K562 (cell line): ENCODE measurements at regions not wholly inside any gene's neighbourhood (a gene's known extent, or its start where the extent isn't known, plus 50 kb on each side); places are given as distances from the start of the nearest gene placed in this dataset.
A peak's percentile ranks its signal among the peaks of the same experiment; 100 is the strongest.

Experiments used
- ATAC-seq: fragments of 200-7000 bp; cut with Tn5 transposase; 3 replicates; pipeline ENCODE4 v1.9.1; 2020; ENCODE audit warnings: moderate library complexity
- BruUV-seq: library from RNA; stranded (reverse); fragments of 400-500 nt; replicated peaks from 2 replicates; lab custom pipeline; 2021; lab: Mats Ljungman, UMichigan
- CTCF ChIA-PET: fragments of 300-600 bp; formaldehyde crosslinking; extraction: SDS; loops from one replicate; lab custom pipeline; 2021; ENCODE audit warnings: low intra/inter-chr PET ratio; lab: Yijun Ruan, JAX
- POLR2A ChIA-PET: fragments of 300-600, 350-650 bp; sonication (Branson Sonifier 250); formaldehyde crosslinking; extraction: SDS; loops from one replicate; lab custom pipeline; 2021; ENCODE audit warnings: antibody characterized with exemption, inconsistent platforms; lab: Yijun Ruan, JAX
- DNase-seq, 4 experiments: peaks; one replicate each; pipeline versions ENCODE4 v3.0.0 to v3.0.0-alpha.2; 2011 to 2018; ENCODE audit warnings: low spot score in 3 of 4, mixed read lengths in 3 of 4; ENCODE audit errors: extremely low read depth in 1 of 4
- FAIRE-seq: peaks from 2 replicates; lab custom pipeline; 2011; peaks lifted over from hg19 to GRCh38; lab: Jason Lieb, UNC
- H2AFZ ChIP-seq: 2 replicates; pipeline ENCODE4 v1.6.0; 2011; ENCODE audit warnings: low read depth, low read length, control low read depth, inconsistent platforms
- H3K27ac ChIP-seq: fragments of 200-600 bp; 3 replicates; pipeline ENCODE4 v1.8.0; 2011; ENCODE audit warnings: low read depth, mild to moderate bottlenecking, control low read depth, inconsistent platforms, low read length, moderate library complexity, mixed read lengths; ENCODE audit errors: extremely low read depth
- H3K27me3 ChIP-seq, 2 experiments: fragments of 300-600 bp in 1 of 2; 2 replicates in 1 of 2; 3 replicates in 1 of 2; pipeline versions ENCODE4 v1.6.0 to v1.8.0; 2011; ENCODE audit warnings: inconsistent platforms in 2 of 2, low read length in 2 of 2, mild to moderate bottlenecking in 1 of 2, mixed read lengths in 1 of 2, moderate library complexity in 1 of 2; ENCODE audit not compliant: control insufficient read depth in 2 of 2, insufficient read depth in 2 of 2
- H3K36me3 ChIP-seq: fragments of 300-600 bp; 3 replicates; pipeline ENCODE4 v1.8.0; 2011; ENCODE audit warnings: mild to moderate bottlenecking, low read length, inconsistent platforms; ENCODE audit not compliant: control insufficient read depth, insufficient read depth
- H3K4me1 ChIP-seq, 2 experiments: fragments of 200-600 bp in 1 of 2; replicated peaks in 1 of 2; 2 replicates in 1 of 2; 3 replicates in 1 of 2; pipeline versions ENCODE4 v1.5.1 to v1.8.0; 2011; ENCODE audit warnings: inconsistent platforms in 2 of 2, low read length in 2 of 2, mild to moderate bottlenecking in 1 of 2, mixed read lengths in 1 of 2, moderate library complexity in 1 of 2; ENCODE audit not compliant: control insufficient read depth in 2 of 2, insufficient read depth in 2 of 2
- H3K4me2 ChIP-seq: 2 replicates; pipeline ENCODE4 v1.6.1; 2011; ENCODE audit warnings: low read length, control low read depth, inconsistent platforms, mixed read lengths; ENCODE audit not compliant: insufficient read depth
- H3K4me3 ChIP-seq: fragments of 200-600 bp; sonication (generic), shearing (Covaris generic); 2 replicates; pipeline ENCODE4 v1.5.1; 2016; ENCODE audit warnings: control low read depth, inconsistent platforms
- H3K79me2 ChIP-seq: fragments of 200-600 bp; 3 replicates; pipeline ENCODE4 v1.8.0; 2011; ENCODE audit warnings: low read length, inconsistent platforms; ENCODE audit not compliant: control insufficient read depth, insufficient read depth
- H3K9ac ChIP-seq, 2 experiments: 2 replicates each; pipeline versions ENCODE4 v1.6.0 to v1.6.1; 2011; ENCODE audit warnings: low read depth in 2 of 2, low read length in 2 of 2, control low read depth in 1 of 2, inconsistent platforms in 1 of 2, mild to moderate bottlenecking in 1 of 2, mixed read lengths in 1 of 2; ENCODE audit not compliant: insufficient read depth in 1 of 2
- H3K9me1 ChIP-seq: one replicate; pipeline ENCODE4 v1.6.0; 2011; ENCODE audit warnings: inconsistent platforms, mild to moderate bottlenecking, low read length, moderate library complexity; ENCODE audit not compliant: control insufficient read depth, insufficient read depth
- H3K9me3 ChIP-seq: replicated peaks from 2 replicates; pipeline ENCODE4 v1.5.1; 2011; ENCODE audit warnings: low read depth, low read length, inconsistent platforms; ENCODE audit not compliant: control insufficient read depth, insufficient read depth
- H4K20me1 ChIP-seq: replicated peaks from 2 replicates; pipeline ENCODE4 v1.6.1; 2011; ENCODE audit warnings: low read length, inconsistent platforms, mixed read lengths; ENCODE audit not compliant: control insufficient read depth, insufficient read depth
- ETV6 ChIP-seq, 3 experiments: fragments of 150-350 bp in 1 of 3; sonication (generic) in 1 of 3; formaldehyde crosslinking in 1 of 3; IDR thresholded peaks; 2 replicates each; pipeline versions ENCODE4 v1.6.1 to v1.8.0; 2014 to 2022; ENCODE audit warnings: borderline replicate concordance in 2 of 3, low read depth in 2 of 3, antibody characterized with exemption in 1 of 3, low read length in 1 of 3, mild to moderate bottlenecking in 1 of 3, missing genetic modification reagents in 1 of 3
- GATA2 ChIP-seq: sonication (generic); formaldehyde crosslinking; IDR thresholded peaks from 2 replicates; pipeline ENCODE4 v1.4.0; 2020; ENCODE audit warnings: mild to moderate bottlenecking, missing genetic modification reagents
- MCM2 ChIP-seq: fragments of 450-650 bp; IDR thresholded peaks from 2 replicates; pipeline ENCODE4 v1.6.1; 2017; ENCODE audit warnings: low read depth, mild to moderate bottlenecking
- MYC ChIP-seq, 2 experiments: fragments of 250-450 bp in 1 of 2; sonication (Bioruptor Pico) in 1 of 2; IDR thresholded peaks; 2 replicates each; pipeline versions ENCODE4 v1.5.1 to v1.6.1; 2012 to 2021; ENCODE audit warnings: low read depth in 2 of 2, borderline replicate concordance in 1 of 2, improper control_type of control experiment in 1 of 2, low read length in 1 of 2, mild to moderate bottlenecking in 1 of 2, moderate library complexity in 1 of 2
- SPI1 ChIP-seq: IDR thresholded peaks from 2 replicates; pipeline ENCODE4 v1.6.1; 2011; ENCODE audit warnings: low read depth, low read length, control low read depth, borderline replicate concordance
- ZEB2 ChIP-seq: fragments of 450-650 bp; IDR thresholded peaks from 2 replicates; pipeline ENCODE4 v1.6.1; 2016
- ZNF146 ChIP-seq: IDR thresholded peaks from one replicate; pipeline ENCODE4 v1.6.1; 2018; ENCODE audit warnings: missing compliant biosample characterization; ENCODE audit not compliant: unreplicated experiment
- WGBS: fragments of 100-300 bp; shearing (Covaris generic); methylation state at CpG from one replicate; pipeline ENCODE4 v1.1.6; 2016; ENCODE audit warnings: low coverage, mixed read lengths; ENCODE audit not compliant: insufficient coverage; ENCODE audit errors: missing lambda C conversion rate; 5-methylcytosine and 5-hydroxymethylcytosine counted together
- in situ Hi-C: fragments of 300-500 bp; cut with MboI; formaldehyde crosslinking; loops from 4 replicates; pipeline ENCODE4 v1.15.0; 2018; ENCODE audit warnings: inconsistent platforms, mixed read lengths
- intact Hi-C: fragments of 100-400 bp; cut with micrococcal nuclease; formaldehyde crosslinking; loops from 2 replicates; pipeline ENCODE4 v1.14.2; 2022
- TF ChIP-seq, protein P1 (sequence below): IDR thresholded peaks from 2 replicates; pipeline ENCODE4 v1.6.1; 2014; ENCODE audit warnings: antibody characterized with exemption

DNA sequence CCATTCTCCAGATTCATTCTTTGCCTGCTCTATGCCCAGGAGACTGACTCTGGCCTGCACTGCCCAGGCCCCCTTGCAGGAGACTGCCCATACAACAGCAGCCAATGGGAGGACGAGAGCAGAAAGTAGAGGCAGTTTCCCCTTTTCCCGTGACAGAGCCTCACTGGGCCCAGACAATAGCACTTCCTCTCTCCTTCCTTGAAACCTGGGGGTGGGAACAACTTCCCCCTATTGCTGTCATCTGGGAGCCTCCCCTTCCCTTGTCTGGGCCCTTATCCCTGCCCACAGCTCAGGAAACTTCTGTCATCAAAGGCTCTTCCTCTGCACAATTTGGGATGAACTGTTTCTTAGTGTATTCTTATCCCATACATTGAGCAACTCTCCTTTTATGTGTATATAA lies 60.8 kb upstream of the KCNJ15 start:
- POLR2A ChIA-PET: no interaction called here
- H3K4me1 ChIP-seq: no peaks in the 10 kb centered on the region
- no peak overlapping the region for H2AFZ ChIP-seq
- H3K79me2 ChIP-seq: no peaks in the 10 kb centered on the region
- no peaks in the 10 kb centered on the region for H3K9me1 ChIP-seq
- TF ChIP-seq ZEB2 (no peak), MCM2 (no peak), GATA2 (CRISPR knock-in tag) (no peak), ZNF146 (no peak), SPI1 (peak; percentile 86; the same call in 1 of the 2 replicates), ETV6 (IDR thresholded peaks at IDR 0.05; ENCODE audit: borderline replicate concordance in 1 of 2, low read depth in 2 of 2, low read length in 1 of 2) (0 out of 4 replicates have a peak, but pooled peaks of 1 of the 2 experiments have one; percentile 24), ETV6 (CRISPR knock-in tag; IDR thresholded peaks at IDR 0.05; ENCODE audit: borderline replicate concordance) (no peak), MYC (IDR thresholded peaks at IDR 0.05; ENCODE audit: low read depth, low read length) (no peak), MYC (CRISPR knock-in tag; IDR thresholded peaks at IDR 0.05; ENCODE audit: borderline replicate concordance, low read depth) (no peak)
- TF ChIP-seq, protein P1, sequence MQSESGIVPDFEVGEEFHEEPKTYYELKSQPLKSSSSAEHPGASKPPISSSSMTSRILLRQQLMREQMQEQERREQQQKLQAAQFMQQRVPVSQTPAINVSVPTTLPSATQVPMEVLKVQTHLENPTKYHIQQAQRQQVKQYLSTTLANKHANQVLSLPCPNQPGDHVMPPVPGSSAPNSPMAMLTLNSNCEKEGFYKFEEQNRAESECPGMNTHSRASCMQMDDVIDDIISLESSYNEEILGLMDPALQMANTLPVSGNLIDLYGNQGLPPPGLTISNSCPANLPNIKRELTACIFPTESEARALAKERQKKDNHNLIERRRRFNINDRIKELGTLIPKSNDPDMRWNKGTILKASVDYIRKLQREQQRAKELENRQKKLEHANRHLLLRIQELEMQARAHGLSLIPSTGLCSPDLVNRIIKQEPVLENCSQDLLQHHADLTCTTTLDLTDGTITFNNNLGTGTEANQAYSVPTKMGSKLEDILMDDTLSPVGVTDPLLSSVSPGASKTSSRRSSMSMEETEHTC: no peak
- WGBS: 11% methylated on average over 2 of the region's 2 CpGs
- no peak for FAIRE-seq
- no peak for ATAC-seq
- in situ Hi-C loops (no loop called here), intact Hi-C loops (no loop called here)
- no peak overlapping the region for H3K27ac ChIP-seq
- H3K4me3 ChIP-seq: no peak overlapping the region
- no TSS peak for BruUV-seq
- no peak overlapping the region for H3K4me2 ChIP-seq
- CTCF ChIA-PET: no interaction called here
- no peaks in the 10 kb centered on the region for H3K9me3 ChIP-seq
- H4K20me1 ChIP-seq: no peaks in the 10 kb centered on the region
- DNase-seq: no peak
- no peak overlapping the region for H3K9ac ChIP-seq
- H3K27me3 ChIP-seq: 0 out of 5 replicates have a peak, but pooled peaks cover 0 to 4% of the 10 kb centered on the region in 2 experiments
- H3K36me3 ChIP-seq: no peaks in the 10 kb centered on the region
